HG02642 (cell line): ENCODE measurements at regions not wholly inside any gene's neighbourhood (a gene's known extent, or its start where the extent isn't known, plus 50 kb on each side); places are given as distances from the start of the nearest gene placed in this dataset.
"Not testable (repeated sequence)": the region's sequence is repeated elsewhere in the genome, so short reads cannot be mapped to it uniquely, and the experiment has no call there.

ENCODE experiments used
- ATAC-seq: cut with Tn5 transposase; IDR thresholded peaks from one replicate; pipeline ENCODE4 v1.9.1; 2021; ENCODE audit warnings: mild to moderate bottlenecking; ENCODE audit not compliant: unreplicated experiment, poor library complexity

DNA sequence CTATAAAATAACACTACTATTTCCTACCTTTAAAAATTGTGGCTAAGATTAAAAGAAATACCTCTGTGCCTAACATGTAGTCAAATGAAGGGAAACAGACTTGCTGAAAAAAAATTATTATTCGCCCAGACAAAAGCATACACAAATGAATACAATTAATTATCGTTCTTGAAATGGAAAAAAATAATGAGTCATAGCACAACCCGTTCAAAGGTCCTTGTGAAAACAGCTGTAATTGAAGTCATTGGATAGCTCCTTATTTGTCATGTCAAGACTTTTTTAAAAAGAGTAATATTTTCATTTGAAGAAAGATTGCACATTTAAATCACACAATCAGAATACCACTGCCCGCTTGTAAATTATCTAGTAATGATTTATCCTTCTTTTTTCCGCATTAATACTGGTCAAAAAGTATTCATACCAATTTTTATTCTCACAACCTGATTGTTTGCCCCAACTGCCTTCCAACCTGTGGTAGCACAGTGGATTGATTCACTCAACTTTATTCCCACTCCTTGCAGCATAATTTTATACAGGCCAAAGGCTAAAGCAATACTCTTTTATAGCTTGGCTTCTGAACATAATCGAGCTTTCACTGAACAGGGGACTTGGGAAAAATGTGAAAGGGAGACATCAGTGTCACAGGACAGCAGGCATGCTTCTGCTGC is 655.2 kb upstream of the MAP3K7 start:
- no peak for ATAC-seq

DNA sequence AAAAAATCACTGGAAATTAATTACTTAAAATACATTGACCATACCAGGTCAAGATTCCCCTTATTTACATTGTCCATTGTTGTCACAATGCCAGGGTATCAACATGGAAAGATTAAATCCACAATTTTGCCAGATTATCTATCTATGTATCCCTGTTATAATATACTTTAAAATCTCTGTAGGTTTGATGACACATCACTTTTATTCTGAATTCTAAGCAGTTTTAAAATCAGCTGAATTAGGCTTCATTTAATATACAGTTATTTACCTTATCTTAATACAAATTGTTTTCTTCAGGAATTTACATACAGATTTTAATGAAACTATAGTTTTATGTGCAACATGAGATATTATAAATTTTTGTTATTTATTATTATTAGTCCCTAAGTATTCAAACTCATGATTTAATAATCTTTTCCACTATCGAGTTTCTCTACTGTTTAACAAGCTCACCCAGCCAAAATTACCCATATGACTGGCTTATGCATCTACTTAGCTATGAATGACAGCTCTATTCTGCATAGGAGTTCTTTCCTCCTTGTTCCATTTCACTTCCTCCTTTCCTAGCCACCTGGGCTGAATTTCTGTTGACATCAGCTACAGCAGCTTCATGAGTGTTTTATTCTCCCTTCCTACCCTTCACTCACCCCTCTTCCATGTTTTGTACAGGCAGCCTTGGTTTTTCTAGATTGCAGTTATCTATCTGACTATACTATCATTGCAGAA is 654.2 kb upstream of the MAP3K7 start:
- peak; percentile 77 for ATAC-seq

DNA sequence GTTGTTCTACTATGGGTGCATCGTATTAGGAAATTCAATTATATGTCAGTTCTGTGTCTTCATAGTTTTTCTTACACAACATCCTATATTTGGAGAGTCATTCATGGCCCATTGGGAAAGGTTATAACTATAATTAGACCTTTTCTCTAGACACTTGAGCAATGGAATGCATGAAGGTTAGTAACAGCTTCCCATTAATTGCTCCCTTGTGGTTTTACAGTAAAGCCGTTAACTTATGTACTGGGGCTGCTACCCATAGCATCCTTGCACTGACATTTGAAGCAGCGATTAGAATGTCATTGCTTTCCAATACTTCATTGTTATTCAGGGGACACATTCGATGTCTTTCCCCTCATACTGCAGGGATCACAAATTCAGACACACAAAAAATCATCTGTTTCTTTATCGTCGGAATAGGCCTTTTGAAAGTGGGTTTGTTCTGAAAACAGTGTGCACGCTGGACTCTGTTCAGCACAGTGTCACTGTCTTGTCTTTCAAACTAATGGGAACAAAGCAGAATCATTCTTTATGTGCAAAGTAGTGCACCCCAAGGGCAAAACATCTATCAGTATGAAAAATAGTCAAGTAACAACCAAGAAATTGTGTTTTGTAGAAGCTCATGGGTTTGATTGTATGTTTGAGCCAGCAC is 634.3 kb upstream of the MAP3K7 start:
- ATAC-seq, result no peak

DNA sequence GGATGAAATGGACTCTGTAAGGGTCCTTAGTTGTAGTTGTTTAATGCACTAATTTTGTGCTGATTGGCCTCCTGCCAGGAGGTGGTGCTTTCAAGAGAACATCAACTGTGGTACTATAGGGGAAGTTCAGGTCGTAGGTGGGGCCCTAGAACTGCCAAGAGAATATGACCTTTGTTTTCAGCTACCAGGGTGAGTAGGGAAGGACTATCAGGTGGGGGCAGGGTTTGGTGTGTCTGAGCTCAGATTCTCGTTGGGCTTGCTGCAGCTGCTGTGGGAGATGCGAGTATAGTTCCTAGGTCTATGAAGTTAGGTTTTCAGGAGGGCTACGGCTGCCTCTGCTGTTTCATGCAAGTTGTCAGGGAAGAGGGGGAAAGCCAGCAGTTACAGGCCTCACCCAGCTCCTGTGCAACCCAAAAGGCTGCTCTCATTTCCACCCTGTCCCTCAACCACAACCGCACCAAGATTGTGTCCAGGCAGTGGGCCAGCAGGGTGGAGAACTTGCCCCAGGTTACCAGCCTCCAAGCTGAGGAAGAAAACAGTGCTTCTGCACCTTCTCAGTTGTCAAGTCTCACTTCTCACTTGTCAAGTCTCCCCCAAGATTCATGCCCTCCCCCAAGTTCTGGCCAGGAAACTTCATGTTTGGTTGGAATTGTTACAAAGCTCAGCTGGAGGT is 626.5 kb upstream of the MAP3K7 start:
- no peak for ATAC-seq

DNA sequence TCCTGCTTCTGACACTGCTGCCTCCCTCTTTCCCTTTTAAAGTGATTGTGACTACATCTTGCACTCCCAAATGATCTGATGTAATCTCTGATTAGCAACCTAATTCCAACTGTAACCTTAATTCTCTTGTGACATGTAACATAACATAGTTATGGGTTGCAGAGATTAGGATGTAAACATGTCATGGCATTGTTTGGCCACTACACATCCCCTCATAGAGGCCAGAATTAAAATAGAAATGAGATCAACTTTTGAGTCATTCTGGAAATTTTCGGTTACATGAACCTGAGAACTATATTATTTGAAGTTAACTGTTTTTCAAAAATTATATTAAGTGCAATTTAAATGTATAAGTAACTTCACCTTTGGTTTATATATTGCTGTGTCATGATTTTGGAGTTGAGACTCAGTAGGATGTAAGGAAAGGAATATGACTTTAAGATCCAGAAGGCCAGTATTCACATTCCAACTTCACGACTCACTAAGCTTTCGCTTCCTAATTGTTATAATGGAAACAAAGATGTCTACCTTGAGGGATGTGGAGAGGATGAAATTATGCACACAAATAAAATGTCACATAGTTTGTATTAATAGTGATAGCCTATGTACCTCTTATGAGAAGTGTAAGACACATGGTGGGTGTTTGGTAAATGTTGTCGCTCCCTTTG is 611.9 kb upstream of the MAP3K7 start:
- no peak for ATAC-seq

DNA sequence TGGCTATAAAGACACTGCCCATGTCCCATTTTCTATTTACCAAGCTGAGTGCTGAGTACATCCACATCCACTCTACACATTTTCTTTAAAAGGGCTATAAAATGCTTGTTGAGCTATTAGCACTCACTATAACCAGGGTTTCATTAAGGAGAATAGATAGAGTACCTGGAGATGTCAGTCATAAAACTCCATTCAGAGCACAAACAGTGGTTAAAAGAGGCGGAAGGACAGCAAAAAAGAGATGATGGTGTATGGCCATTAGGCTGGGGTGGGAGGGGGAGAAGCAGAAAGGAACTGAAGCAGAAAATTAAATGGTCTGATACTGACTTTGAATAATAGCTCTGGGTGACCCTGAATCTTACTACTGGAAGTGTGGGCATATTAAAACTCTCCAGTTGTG is 609.9 kb upstream of the MAP3K7 start:
- no peak for ATAC-seq

GRCh38 chr6:91193446-91193845 is 606.6 kb upstream of the MAP3K7 start:
- ATAC-seq, result no peak

GRCh38 chr6:91190041-91190440 is 603.2 kb upstream of the MAP3K7 start:
- not testable (repeated sequence) for ATAC-seq

GRCh38 chr6:91185072-91185471 is 598.2 kb upstream of the MAP3K7 start:
- no peak for ATAC-seq

DNA sequence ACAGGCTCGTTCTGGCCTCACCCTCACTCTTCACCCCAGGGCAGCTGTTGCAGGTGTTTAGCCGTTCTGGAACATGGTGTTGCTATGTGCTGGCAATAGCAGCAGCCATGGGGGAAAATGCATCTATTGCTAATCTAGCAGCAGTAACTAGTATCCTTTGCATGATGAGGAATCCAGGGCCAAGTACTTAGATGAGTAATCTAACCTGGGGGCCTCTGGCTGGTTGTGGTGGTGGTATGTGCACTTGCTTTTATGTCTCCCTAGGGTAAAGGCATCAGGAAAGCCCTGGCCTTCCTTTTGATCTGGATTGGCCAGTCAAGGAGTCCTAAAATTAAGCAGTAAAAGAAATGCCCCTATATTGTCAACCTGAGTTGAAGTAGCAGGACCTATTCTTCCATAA is 594.5 kb upstream of the MAP3K7 start:
- no peak for ATAC-seq

DNA sequence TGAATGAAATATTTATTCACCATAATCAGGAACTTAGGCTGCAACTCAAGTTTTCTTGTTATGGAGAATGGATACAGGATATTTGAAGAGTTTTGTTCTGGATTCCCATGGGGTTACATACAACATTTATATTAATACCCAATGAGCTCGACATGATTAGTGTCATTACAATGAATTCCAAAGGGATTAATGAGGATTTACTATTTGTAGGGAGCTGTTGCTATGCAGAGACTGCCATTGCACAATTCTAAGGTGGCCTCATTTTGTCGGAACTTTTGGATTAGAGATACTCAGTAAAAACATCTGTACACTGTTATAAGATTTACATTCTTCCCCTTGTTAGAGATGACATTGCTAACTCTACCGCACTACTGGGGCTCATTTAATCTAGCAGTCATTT is 586.8 kb upstream of the MAP3K7 start:
- no peak for ATAC-seq

DNA sequence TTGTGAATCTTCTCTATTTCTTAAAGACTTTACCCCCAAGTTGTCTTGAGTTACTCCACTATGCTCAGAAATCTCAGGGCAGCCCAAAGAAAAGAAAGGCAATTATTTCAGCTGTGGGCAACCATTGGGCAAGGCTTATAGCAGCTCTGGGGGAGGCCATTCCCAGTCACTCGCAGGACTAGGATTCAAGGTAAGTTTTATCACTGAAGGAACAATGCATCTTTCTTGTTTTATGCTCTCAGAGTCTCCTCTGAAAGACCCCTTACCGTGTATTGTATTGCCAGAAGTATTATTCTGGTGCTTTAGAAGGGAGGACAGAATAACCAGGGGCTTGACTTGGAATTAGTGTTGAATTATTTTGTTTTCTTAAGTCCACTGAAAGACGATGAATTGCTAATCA is 586.3 kb upstream of the MAP3K7 start:
- ATAC-seq, result no peak

GRCh38 chr6:91171754-91172462 is 585.0 kb upstream of the MAP3K7 start:
- ATAC-seq, result no peak

DNA sequence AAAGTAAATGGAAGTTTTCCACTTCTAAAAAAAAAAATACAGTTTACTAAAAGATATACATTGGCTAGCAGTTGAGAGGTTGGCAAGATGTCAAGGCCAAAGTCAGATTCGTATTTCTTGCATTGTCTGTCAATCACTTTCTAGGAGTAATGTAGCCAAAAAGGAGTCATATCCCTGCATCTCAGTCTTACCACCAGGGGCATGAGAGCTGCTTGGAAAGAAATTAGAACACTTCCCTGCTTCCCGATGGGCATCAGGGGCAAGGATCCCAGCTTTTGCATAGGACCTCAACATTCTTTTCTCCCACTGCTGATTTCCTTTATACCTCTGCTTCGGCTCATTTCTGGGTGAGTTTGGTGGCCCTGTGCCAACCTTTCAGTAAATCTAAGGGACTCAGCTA is 581.0 kb upstream of the MAP3K7 start:
- ATAC-seq, result no peak

DNA sequence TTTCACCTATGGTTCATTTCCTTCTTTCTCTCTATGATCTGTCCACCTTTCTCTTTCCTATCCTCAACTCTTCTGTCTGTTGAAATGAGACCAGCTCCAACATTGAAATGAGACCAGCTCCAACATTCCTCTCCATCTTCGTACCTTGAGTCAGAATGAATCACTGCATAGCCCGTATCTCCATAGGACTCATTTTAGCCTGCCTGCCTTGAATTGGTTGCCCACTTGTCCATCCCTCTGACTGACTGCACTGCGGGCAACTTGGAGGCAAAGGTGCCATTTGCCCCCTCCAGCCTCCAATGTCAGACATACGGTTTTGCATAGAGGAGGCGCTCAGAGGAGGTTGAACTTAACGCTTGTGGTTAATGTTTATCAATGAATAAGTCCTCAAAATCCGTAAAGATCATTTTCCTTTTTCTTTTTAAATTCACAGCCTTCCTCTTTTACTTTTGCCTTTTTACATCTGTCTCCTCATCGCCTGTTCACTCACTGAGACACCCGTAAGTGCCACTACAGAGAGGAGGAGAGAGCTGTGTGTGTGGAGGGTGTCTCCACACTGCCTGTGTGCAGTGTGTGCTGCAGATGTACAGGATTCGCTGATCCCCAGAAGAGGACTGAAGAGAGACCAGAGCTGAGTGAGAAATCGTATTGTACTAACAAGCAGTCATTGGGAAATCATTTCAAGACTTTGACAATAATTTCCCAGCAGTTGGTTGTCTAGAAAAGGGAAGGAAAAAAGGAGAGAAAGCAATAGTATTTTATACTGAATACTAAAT is 579.6 kb upstream of the MAP3K7 start:
- no peak for ATAC-seq

GRCh38 chr6:91164105-91164504 is 577.2 kb upstream of the MAP3K7 start:
- no peak for ATAC-seq

DNA sequence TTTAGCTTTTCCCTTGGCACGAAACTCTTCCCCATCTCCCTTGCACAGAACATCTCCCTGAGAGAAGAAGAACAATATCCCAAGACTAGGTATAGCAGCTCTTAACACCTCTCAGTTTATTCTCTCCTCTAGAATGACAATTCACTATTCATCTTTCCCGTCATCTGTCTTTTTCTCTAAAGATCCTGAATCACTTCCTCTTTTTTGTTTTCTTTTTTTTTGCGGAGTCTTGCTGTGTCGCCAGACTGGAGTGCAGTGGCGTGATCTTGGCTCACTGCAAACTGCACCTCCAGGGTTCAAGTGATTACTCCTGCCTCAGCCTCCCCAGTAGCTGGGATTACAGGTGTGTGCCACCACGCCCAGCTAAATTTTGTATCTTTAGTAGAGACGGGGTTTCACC is 574.4 kb upstream of the MAP3K7 start:
- ATAC-seq, result no peak

DNA sequence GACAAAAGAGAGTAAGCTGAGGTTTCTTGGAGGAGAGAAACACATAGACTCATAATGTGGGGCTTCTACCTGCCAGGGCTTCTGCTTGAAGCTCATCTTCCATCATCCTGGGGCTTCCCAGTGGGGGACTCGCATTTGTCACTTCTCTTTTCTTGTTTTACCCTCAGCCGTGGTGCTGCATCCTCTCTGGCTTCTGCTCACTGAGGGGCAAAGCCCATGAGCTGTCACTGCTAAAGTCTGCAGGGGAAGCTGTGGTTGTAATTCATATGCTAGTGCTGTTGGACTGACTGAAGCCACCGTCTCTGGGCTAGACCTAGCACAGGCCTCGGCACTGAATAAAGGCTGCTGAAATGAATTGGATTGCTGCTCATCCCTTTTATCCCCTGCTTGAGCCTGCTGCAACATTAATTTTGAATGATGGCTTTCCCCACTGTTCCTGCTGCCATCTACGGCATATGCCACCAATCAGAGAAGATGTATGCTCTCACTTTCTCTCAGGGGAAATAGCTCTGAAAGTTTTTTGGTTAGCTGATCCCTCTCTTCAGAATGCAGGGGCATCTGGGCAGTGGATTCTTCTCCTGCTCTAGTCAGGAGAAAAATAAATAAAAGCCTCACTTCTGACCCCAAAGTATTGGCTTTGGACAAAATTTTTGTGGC is 568.4 kb upstream of the MAP3K7 start:
- no peak for ATAC-seq

DNA sequence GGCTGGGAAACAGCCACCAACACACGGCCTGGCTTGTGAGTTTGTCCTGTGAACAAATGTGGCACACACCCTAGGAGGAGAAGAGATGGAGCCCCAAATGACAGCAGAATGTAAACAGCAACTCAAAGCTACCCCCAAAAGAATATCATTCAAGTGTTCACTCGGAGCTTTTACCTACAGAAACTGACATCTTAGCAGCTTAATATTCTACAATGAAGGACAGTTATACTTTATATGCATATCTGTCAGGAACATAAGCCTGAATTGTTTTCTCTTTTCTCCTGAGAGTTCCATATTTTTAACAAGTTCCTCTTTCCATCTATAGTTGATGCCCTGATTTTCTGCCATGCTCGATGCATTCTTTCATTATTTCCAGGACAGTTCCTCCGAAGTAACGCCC is 566.0 kb upstream of the MAP3K7 start:
- no peak for ATAC-seq
